ENCODE measurements at regions not wholly inside any gene's neighbourhood (a gene's known extent, or its start where the extent isn't known, plus 50 kb on each side); places are given as distances from the start of the nearest gene placed in this dataset.

DNA sequence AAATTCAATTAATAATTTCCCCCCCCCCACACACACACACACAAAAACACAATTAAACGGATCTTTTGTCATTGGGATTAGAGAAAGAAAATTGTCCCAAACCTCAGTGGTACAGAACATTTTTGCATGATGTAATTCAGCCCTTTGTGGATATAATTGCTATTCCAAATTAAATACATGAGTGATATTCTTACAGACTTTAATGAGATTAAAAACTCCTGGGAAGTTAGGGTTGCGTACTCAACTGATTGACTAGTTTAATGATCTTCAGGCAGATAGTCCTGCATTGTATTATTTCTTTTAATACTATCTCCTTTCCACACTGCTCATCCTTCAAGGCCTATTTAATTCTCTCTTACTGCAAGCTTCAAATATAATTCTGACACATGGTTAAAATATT lies 711.8 kb upstream of the LRFN5 start:
- TF ChIP-seq, protein P1, sequence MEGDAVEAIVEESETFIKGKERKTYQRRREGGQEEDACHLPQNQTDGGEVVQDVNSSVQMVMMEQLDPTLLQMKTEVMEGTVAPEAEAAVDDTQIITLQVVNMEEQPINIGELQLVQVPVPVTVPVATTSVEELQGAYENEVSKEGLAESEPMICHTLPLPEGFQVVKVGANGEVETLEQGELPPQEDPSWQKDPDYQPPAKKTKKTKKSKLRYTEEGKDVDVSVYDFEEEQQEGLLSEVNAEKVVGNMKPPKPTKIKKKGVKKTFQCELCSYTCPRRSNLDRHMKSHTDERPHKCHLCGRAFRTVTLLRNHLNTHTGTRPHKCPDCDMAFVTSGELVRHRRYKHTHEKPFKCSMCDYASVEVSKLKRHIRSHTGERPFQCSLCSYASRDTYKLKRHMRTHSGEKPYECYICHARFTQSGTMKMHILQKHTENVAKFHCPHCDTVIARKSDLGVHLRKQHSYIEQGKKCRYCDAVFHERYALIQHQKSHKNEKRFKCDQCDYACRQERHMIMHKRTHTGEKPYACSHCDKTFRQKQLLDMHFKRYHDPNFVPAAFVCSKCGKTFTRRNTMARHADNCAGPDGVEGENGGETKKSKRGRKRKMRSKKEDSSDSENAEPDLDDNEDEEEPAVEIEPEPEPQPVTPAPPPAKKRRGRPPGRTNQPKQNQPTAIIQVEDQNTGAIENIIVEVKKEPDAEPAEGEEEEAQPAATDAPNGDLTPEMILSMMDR (IDR thresholded peaks at IDR 0.05; ENCODE audit: insufficient read depth, low read length, poor library complexity, severe bottlenecking), result no peak
- TF ChIP-seq EZH2phosphoT487 (conservative IDR thresholded peaks at IDR 0.05; ENCODE audit: low read length), result no peak
